Activated naive CD8-positive, alpha-beta T cell (primary cell): ENCODE measurements at regions not wholly inside any gene's neighbourhood (a gene's known extent, or its start where the extent isn't known, plus 50 kb on each side); places are given as distances from the start of the nearest gene placed in this dataset.

ENCODE experiments used
- H3K27ac Mint-ChIP-seq: one replicate; pipeline ENCODE4 v1.8.0; 2021; ENCODE audit warnings: mixed read lengths
- H3K27me3 Mint-ChIP-seq: one replicate; pipeline ENCODE4 v1.8.0; 2021; ENCODE audit warnings: mixed read lengths
- H3K36me3 Mint-ChIP-seq: one replicate; pipeline ENCODE4 v1.8.0; 2021; ENCODE audit warnings: mixed read lengths
- H3K4me1 Mint-ChIP-seq: one replicate; pipeline ENCODE4 v1.8.0; 2021; ENCODE audit warnings: low read depth, mixed read lengths
- H3K4me3 Mint-ChIP-seq: one replicate; pipeline ENCODE4 v1.8.0; 2021; ENCODE audit warnings: mild to moderate bottlenecking, mixed read lengths
- H3K9me3 Mint-ChIP-seq: one replicate; pipeline ENCODE4 v1.8.0; 2021; ENCODE audit warnings: low read depth, mixed read lengths

DNA sequence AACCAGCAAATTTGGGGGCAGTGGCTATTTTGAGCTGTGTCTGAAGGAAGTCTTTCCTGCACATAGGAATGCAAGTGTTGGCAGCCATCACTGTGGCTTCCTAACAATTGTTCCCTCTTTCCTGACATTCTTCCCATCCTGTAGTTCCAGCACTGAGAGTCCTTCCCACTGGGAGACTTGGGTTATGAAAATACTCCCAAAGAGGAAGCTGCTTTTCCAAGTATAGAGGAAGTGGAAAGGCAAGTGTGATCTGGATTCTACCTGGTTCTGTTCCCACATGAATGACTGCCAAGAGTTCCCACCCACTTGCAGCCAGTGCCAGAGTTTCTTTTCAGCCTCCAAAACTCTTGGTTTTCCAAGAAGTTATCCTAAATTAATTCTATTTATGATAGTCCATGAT lies 98.5 kb upstream of the CD53 start:
- Mint-ChIP-seq H3K36me3 (no peaks in the 10 kb centered on the region), H3K4me1 (no peaks in the 10 kb centered on the region)

DNA sequence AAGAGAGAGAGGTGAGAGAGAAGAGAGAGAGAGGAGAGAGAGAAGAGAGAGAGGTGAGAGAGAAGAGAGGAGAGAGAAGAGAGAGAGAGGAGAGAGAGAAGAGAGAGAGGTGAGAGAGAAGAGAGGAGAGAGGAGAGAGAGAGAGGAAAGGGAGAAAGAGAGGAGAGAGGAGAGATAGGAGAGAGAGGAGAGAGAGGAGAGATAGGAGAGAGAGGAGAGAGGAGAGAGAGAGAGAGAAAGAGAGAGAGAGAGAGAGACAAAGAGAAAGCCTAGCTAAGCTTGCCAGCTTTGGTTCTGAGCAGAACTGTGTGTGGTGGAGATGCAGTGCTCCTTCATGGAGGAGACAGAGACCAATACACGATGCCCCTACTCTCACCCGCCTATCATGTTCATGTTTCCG lies 99.1 kb upstream of the KCNA3 start:
- H3K27ac Mint-ChIP-seq: no peak overlapping the region
- no peaks in the 10 kb centered on the region for H3K9me3 Mint-ChIP-seq
- peaks cover 5% of the 10 kb centered on the region for H3K27me3 Mint-ChIP-seq
- H3K4me1 Mint-ChIP-seq: no peaks in the 10 kb centered on the region
- no peaks in the 10 kb centered on the region for H3K36me3 Mint-ChIP-seq
- no peak overlapping the region for H3K4me3 Mint-ChIP-seq

More for the DNA sequence above, 98.5 kb upstream of the CD53 start:
- Mint-ChIP-seq H3K4me3 (no peak overlapping the region), H3K9me3 (no peaks in the 10 kb centered on the region), H3K27ac (no peak overlapping the region), H3K27me3 (peaks cover 3% of the 10 kb centered on the region)

DNA sequence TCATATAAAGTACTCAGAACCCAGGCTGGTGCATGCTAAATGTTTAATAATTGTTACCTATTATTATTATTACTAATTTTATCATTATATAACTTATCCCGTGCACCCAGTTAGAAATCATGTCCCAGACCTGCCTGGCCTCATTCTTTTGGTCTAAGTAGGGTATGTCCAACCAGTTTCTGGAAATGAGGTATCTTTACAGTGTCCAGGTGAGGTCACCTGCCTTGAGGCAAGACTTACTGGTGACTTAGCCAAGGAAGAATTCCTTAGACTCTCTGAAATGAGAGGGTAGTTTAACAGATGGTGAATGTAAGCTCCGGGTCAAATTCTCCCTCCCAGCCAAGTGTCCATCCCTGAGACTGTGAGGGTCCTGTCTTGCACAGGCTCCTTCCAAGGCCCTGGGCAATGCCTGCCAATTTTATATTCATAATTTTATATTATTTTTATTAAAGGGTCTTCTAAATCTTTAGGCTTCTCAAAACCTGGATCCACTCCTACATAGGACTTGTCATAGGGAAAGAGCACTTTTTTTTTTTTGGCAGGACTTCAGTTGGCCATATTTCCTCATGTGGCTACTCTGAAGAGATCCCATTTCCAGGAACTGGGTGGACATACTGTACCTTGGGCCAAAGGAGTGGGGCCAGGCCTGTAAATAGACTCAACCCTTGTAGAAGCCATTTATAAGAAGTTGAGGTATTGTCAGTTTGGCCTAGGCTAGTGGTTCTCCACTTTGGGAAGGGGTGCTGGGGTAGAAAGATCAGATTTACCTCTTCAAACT lies 96.7 kb upstream of the KCNA3 start:
- H3K4me1 Mint-ChIP-seq: no peaks in the 10 kb centered on the region
- no peak overlapping the region for H3K4me3 Mint-ChIP-seq
- no peaks in the 10 kb centered on the region for H3K36me3 Mint-ChIP-seq
- peaks cover 9% of the 10 kb centered on the region for H3K27me3 Mint-ChIP-seq
- no peaks in the 10 kb centered on the region for H3K9me3 Mint-ChIP-seq
- no peak overlapping the region for H3K27ac Mint-ChIP-seq

DNA sequence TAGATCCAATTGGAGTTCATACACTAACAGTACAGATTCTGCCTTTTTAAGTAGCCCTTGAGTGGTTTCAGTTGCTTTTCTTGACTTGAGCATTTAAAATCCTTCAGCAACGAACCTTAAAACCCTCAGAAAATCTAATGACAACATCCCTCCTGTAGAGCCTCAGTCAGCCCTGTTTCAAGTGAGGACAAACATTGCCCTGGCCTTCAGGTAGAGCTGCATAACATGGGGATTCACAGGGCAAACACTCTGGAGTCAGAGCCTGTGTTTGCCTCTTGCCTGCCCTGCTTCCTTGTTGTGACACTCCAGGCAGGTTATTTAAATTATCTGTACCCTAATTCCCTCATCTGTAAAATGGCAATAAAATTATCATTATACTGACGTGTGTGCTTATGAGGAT lies 96.1 kb upstream of the KCNA3 start:
- no peak overlapping the region for H3K27ac Mint-ChIP-seq
- peaks cover 2% of the 10 kb centered on the region for H3K4me1 Mint-ChIP-seq
- H3K4me3 Mint-ChIP-seq: no peak overlapping the region
- no peaks in the 10 kb centered on the region for H3K36me3 Mint-ChIP-seq
- H3K27me3 Mint-ChIP-seq: peaks cover 9% of the 10 kb centered on the region
- H3K9me3 Mint-ChIP-seq: no peaks in the 10 kb centered on the region

DNA sequence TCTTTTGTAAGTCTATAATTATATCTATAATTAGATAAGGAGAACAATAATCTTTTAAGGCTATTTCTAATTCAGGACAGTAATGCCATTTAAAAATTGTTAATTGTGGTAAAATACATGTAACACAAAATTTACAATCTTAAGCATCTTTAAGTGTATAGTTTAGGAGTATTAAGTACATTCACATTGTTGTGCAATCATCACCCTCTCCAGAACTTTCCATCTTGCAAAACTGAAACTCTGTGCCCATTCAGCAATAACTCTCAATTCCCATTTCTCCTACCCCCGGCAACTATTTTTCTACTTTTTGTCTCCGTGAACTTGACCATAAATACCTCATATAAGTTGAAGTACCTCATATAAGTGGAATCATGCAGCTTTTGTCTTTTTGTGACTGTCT lies 93.9 kb upstream of the KCNA3 start:
- peaks cover 9% of the 10 kb centered on the region for H3K27me3 Mint-ChIP-seq
- no peak overlapping the region for H3K27ac Mint-ChIP-seq
- no peak overlapping the region for H3K4me3 Mint-ChIP-seq
- H3K4me1 Mint-ChIP-seq: peaks cover 2% of the 10 kb centered on the region
- no peaks in the 10 kb centered on the region for H3K36me3 Mint-ChIP-seq
- no peaks in the 10 kb centered on the region for H3K9me3 Mint-ChIP-seq

DNA sequence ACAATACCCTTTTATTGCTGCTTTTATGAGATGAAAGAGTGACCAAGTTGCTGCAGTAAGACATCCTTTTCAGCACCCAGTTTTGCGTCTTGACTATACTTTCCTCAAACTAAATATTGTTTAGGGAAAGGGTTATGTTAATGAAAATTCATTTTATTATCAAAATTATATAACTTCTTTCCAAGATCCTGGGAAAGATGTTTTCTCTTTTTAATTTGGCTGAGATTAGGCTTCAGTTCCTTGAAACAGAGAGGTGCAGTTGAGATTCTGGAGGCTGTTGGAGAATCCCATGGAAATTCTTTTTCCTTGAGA lies 91.6 kb upstream of the KCNA3 start:
- no peak overlapping the region for H3K27ac Mint-ChIP-seq
- peaks cover 7% of the 10 kb centered on the region for H3K27me3 Mint-ChIP-seq

DNA sequence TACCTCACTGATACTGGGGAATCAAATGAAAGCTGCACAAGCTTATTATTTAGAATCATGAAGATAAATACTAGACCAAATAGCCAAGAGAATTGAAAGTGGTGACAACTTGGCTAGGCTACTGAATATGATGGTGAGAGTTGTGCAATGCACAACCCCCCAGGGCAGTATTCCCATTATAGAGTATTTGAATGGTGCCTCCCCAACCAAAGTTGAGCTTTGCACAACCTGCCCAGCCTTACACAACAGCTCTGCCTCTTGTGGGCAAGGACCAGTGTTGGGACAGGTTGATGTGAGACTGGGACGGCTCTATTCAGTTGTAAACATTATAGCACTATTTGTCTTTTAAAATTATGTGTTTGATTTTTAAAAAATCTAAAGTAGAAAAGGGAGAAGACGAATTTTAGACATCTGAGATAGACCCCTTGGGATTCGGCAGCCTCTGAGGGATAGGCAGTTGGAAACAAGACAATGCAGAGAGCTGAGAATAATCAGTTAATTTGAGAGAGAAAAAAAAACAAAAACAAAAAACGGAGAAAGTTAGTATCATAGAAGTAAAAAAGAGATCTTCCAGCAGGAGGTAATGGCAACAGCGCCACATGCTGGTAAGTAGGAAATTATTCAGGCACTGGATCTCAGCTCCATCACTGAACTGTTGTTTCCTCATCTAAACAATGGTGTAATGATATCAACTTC lies 91.0 kb upstream of the KCNA3 start:
- Mint-ChIP-seq H3K4me3 (no peak overlapping the region), H3K27ac (no peak overlapping the region), H3K36me3 (no peaks in the 10 kb centered on the region)

More for the DNA sequence above, 91.6 kb upstream of the KCNA3 start:
- Mint-ChIP-seq H3K9me3 (no peaks in the 10 kb centered on the region), H3K36me3 (no peaks in the 10 kb centered on the region), H3K4me3 (no peak overlapping the region), H3K4me1 (peaks cover 2% of the 10 kb centered on the region)

DNA sequence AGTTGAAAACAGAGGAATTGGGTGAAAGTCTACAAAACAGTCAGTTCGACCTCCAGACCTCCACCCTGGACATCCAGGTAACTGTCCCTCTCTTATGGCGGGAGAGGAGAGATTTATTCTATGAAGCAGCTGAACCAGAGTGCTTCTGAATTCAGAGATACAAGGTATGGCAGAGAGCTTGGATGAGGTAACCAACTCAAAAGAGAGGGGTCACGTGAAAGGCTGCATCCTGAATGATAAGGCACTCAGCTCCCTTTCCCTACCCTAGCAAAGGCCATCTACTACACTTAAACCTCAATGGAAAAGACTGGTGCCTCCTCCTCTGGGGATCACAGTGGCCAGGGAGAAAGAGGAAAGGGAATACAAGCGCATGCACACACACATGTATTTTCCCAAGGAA lies 88.4 kb upstream of the KCNA3 start:
- no peak overlapping the region for H3K4me3 Mint-ChIP-seq
- H3K36me3 Mint-ChIP-seq: no peaks in the 10 kb centered on the region
- no peaks in the 10 kb centered on the region for H3K9me3 Mint-ChIP-seq
- no peak overlapping the region for H3K27ac Mint-ChIP-seq
- peaks cover 10% of the 10 kb centered on the region for H3K27me3 Mint-ChIP-seq
- peaks cover 2% of the 10 kb centered on the region for H3K4me1 Mint-ChIP-seq

More for the DNA sequence above, 91.0 kb upstream of the KCNA3 start:
- Mint-ChIP-seq H3K9me3 (no peaks in the 10 kb centered on the region), H3K4me1 (peaks cover 2% of the 10 kb centered on the region), H3K27me3 (peaks cover 10% of the 10 kb centered on the region)

DNA sequence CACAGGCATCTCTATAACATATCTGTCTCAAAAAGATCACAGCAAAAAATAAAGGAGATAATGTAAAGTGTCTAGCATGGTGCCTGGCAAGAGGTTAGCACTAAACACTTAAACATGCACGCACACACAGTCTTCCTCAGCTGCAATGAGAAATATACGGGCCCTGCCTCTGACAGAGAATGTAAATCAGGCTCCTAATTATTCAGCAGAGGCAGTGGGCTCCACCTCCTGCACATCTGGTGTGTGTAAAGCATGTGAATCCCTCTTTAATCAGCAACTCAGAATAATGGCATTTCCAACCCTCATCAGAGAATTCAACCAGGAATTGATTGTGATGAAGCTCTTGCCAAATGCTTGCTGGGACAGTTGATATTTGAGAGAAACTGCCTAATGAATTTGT lies 85.6 kb upstream of the KCNA3 start:
- Mint-ChIP-seq H3K27me3 (peaks cover 12% of the 10 kb centered on the region), H3K4me3 (no peak overlapping the region), H3K27ac (no peak overlapping the region), H3K36me3 (no peaks in the 10 kb centered on the region), H3K9me3 (no peaks in the 10 kb centered on the region), H3K4me1 (no peaks in the 10 kb centered on the region)

DNA sequence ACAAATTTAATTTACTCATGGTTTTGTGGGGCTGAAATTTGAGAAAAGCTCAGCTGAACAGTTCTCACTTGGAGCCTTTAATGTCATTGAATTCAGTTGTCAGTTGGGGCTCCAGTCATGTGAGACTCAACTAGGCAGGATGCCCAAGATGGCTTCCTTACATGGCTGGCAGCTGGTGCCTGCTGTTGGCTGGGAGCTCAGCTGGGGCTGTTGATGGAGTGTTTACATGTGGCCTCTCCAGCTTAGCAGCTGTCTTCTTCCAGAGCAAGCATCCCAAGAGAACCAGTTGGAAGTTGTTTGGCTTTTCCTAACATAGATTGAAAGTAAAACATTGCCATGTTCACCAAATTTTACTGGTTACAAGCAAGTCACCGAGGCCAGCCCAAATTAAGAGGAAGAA lies 81.8 kb upstream of the KCNA3 start:
- Mint-ChIP-seq H3K4me1 (no peaks in the 10 kb centered on the region), H3K27ac (no peak overlapping the region), H3K27me3 (peaks cover 13% of the 10 kb centered on the region), H3K36me3 (peaks cover 2% of the 10 kb centered on the region), H3K4me3 (no peak overlapping the region), H3K9me3 (no peaks in the 10 kb centered on the region)

DNA sequence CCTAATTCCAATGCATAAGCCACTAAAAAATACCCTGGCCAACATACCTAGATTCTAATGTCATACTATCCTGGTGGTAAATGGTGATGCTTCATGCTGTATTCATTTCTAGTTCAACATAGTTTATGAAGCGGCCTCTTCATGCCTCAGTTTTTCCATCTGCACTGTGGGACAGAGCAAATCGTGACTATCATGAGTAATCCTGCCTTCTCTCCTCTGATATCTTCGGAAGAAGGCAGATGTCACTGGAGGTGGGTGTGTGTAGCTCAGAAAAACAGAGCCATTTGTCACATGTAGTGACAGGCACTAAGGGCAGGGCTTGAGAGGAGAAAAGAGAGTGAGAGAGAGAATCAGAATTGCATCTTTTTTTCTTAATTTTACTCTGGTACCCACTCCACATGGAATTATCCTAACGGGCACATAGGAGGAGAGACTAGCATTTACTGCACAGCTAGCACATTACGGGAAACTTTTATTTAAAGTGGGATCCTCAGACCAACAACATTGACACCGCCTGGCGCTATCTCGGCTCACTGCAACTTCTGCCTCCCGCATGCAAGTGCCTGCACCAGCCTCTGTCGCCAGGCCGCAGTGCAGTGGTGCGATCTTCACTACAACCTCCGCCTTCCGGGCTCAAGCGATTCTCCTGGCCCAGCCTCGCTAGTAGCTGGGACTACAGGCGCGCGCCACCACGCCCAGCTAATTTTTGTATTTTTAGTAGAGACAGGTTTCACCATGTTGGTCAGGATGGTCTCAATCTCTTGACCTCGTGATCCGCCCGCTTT lies 78.4 kb upstream of the KCNA3 start:
- H3K4me3 Mint-ChIP-seq: no peak overlapping the region
- no peak overlapping the region for H3K27ac Mint-ChIP-seq
- H3K36me3 Mint-ChIP-seq: peaks cover 2% of the 10 kb centered on the region
- no peaks in the 10 kb centered on the region for H3K4me1 Mint-ChIP-seq
- H3K27me3 Mint-ChIP-seq: peaks cover 5% of the 10 kb centered on the region
- no peaks in the 10 kb centered on the region for H3K9me3 Mint-ChIP-seq

DNA sequence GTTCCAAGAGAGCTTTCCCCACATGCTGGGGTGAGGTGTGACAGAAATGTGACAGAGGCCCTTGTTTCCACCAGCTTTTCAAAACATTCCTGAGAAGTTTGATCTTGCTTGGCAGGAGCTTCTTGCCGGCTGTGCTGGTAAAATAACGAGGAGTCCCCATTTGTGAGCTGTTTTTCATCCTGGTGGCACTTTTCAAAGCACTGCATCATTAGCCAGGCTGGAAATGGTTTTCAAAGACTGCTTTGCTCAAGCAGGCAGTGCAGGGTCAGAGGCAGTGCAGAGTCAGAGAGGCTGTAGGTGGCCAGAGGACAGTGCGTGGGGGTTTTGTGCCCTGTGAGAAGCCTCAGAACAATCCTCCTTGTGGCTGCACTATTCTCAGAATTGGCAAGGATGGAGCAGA lies 75.8 kb upstream of the KCNA3 start:
- Mint-ChIP-seq H3K4me1 (no peaks in the 10 kb centered on the region), H3K4me3 (no peak overlapping the region), H3K9me3 (no peaks in the 10 kb centered on the region), H3K27ac (no peak overlapping the region), H3K36me3 (peaks cover 2% of the 10 kb centered on the region), H3K27me3 (peaks cover 4% of the 10 kb centered on the region)

DNA sequence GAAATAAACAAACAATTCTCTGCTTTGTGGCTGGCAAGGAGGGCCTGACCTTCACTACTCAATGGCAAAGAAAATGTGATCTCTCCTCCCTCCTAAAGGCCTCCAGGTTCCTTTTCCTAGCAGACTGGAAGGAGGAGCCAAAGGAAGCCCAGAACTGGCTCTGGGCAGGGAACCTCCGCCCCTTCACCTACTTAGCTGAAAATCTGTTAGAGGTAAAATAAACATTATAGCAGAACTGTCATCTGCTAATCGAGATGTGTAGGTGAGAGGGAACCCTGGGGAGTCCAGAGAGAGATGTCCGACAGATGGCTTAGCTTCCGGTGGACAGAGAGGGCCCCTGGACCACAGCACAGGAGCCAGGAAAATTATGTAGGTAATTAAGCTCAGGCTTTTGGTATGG lies 75.2 kb upstream of the KCNA3 start:
- Mint-ChIP-seq H3K4me1 (no peaks in the 10 kb centered on the region), H3K27ac (no peak overlapping the region), H3K4me3 (no peak overlapping the region)

DNA sequence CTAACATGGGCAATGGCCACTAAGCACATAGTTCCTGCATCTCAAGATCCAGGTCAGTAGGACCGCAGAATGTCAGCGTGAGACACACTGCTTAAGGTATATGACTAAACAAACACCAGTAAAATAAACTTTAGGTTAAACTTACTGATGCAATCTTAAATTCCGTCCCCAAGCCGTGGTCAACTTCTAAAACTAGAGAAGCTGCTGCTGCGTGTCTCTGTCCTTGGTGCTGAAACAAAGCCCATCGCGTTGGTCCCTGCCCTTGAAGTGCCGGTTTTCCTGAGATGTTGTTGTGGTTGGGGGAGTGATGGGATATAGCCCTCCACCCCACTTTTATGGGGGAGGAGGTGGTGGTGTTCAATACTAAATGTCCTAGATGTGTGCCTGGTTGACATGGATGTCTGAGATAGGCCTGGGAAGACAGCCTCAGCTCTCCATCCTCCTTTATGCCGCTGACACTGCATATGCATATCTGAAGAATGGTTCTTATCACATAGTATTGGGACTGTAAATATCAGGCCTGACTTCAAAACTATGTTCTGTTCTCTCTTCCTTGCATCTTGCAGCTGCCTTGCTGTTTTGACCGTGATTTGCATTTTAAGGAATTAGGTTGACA lies 72.0 kb upstream of the KCNA3 start:
- no peaks in the 10 kb centered on the region for H3K9me3 Mint-ChIP-seq
- H3K4me1 Mint-ChIP-seq: no peaks in the 10 kb centered on the region
- no peak overlapping the region for H3K4me3 Mint-ChIP-seq
- H3K36me3 Mint-ChIP-seq: no peaks in the 10 kb centered on the region
- no peak overlapping the region for H3K27ac Mint-ChIP-seq
- H3K27me3 Mint-ChIP-seq: peaks cover 3% of the 10 kb centered on the region

More for the DNA sequence above, 75.2 kb upstream of the KCNA3 start:
- H3K27me3 Mint-ChIP-seq: peaks cover 4% of the 10 kb centered on the region
- no peaks in the 10 kb centered on the region for H3K9me3 Mint-ChIP-seq
- H3K36me3 Mint-ChIP-seq: peaks cover 2% of the 10 kb centered on the region

DNA sequence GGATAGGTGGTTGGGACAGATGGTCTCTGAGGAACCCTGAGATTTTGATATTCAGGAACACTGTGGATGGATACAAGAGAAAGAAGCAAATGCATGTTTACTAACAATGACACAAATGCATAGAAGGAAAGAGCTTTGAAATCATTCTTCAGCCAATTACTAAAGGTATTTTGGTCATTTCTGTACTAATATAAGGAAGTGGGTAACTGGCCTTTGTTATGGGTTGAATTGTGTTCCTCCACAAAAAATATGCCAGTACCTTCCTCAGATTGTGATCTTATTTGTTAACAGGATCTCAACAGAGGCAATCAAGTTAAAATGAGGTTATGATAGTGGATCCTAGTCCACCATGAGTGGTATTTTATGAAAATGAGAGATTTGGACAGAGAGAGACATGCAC lies 68.7 kb upstream of the KCNA3 start:
- Mint-ChIP-seq H3K9me3 (no peaks in the 10 kb centered on the region), H3K27ac (no peak overlapping the region), H3K36me3 (no peaks in the 10 kb centered on the region), H3K27me3 (peaks cover 3% of the 10 kb centered on the region), H3K4me3 (no peak overlapping the region), H3K4me1 (no peaks in the 10 kb centered on the region)
